IMR-90 (cell line): ENCODE measurements at regions not wholly inside any gene's neighbourhood (a gene's known extent, or its start where the extent isn't known, plus 50 kb on each side); places are given as distances from the start of the nearest gene placed in this dataset.

Source experiments
- ATAC-seq: fragments of 200-7000 bp; cut with Tn5 transposase; 2 replicates; pipeline ENCODE4 v1.9.1; 2020; ENCODE audit warnings: low read depth, mild to moderate bottlenecking, moderate library complexity
- BruUV-seq: library from RNA; stranded (reverse); fragments of 400-500 nt; replicated peaks from 2 replicates; lab custom pipeline; 2021; lab: Mats Ljungman, UMichigan
- CTCF ChIA-PET: fragments of 300-600 bp; formaldehyde crosslinking; extraction: SDS; loops from one replicate; lab custom pipeline; 2021; ENCODE audit warnings: antibody characterized with exemption; lab: Yijun Ruan, JAX
- POLR2A ChIA-PET: fragments of 300-600 bp; sonication (Branson Sonifier 250); formaldehyde crosslinking; loops from one replicate; lab custom pipeline; 2022; ENCODE audit warnings: antibody characterized with exemption; ENCODE audit not compliant: unreplicated experiment; lab: Charles Lee
- DNase-seq: peaks from one replicate; pipeline ENCODE4 v3.0.0; 2013
- H2AFZ ChIP-seq: replicated peaks from 2 replicates; pipeline ENCODE3; 2013; ENCODE audit warnings: low read length, mild to moderate bottlenecking; ENCODE audit not compliant: poor library complexity
- H2AK5ac ChIP-seq: 2 replicates; pipeline ENCODE4 v1.6.1; 2013; ENCODE audit warnings: low read depth, low read length, inconsistent platforms
- H2AK9ac ChIP-seq: replicated peaks from 2 replicates; pipeline ENCODE3; 2013; ENCODE audit warnings: mild to moderate bottlenecking, low read depth, low read length, moderate library complexity; ENCODE audit not compliant: poor library complexity
- H2BK120ac ChIP-seq: 2 replicates; pipeline ENCODE4 v1.6.1; 2013; ENCODE audit warnings: low read depth, low read length, inconsistent platforms
- H2BK15ac ChIP-seq: 3 replicates; pipeline ENCODE4 v1.6.1; 2013; ENCODE audit warnings: low read depth, low read length, inconsistent platforms
- H2BK20ac ChIP-seq: 2 replicates; pipeline ENCODE4 v1.6.1; 2013; ENCODE audit warnings: low read depth, mild to moderate bottlenecking, inconsistent platforms, low read length, moderate library complexity
- H2BK5ac ChIP-seq: 2 replicates; pipeline ENCODE4 v1.6.1; 2013; ENCODE audit warnings: mild to moderate bottlenecking, low read depth, low read length, inconsistent platforms; ENCODE audit not compliant: poor library complexity, severe bottlenecking
- H3K14ac ChIP-seq: replicated peaks from 2 replicates; pipeline ENCODE4 v1.6.1; 2013; ENCODE audit warnings: low read depth, low read length, inconsistent platforms
- H3K18ac ChIP-seq: 2 replicates; pipeline ENCODE4 v1.6.1; 2013; ENCODE audit warnings: low read depth, low read length, control low read depth
- H3K23ac ChIP-seq: 2 replicates; pipeline ENCODE4 v1.6.1; 2013; ENCODE audit warnings: low read depth, low read length, inconsistent platforms
- H3K27ac ChIP-seq: 2 replicates; pipeline ENCODE4 v1.5.1; 2013; ENCODE audit warnings: mild to moderate bottlenecking, control low read depth, low read length; ENCODE audit not compliant: insufficient read depth
- H3K27me3 ChIP-seq: 2 replicates; pipeline ENCODE4 v1.6.1; 2013; ENCODE audit warnings: low read length; ENCODE audit not compliant: control insufficient read depth, insufficient read depth
- H3K36me3 ChIP-seq: 2 replicates; pipeline ENCODE4 v1.6.1; 2013; ENCODE audit warnings: low read length, mixed read lengths; ENCODE audit not compliant: control insufficient read depth, insufficient read depth
- H3K4ac ChIP-seq: 2 replicates; pipeline ENCODE4 v1.6.1; 2013; ENCODE audit warnings: low read depth, low read length, inconsistent platforms
- H3K4me1 ChIP-seq: 2 replicates; pipeline ENCODE4 v1.6.1; 2013; ENCODE audit warnings: low read length, mixed read lengths; ENCODE audit not compliant: control insufficient read depth, insufficient read depth
- H3K4me2 ChIP-seq: 2 replicates; pipeline ENCODE4 v1.6.1; 2013; ENCODE audit warnings: low read depth, mild to moderate bottlenecking, control low read depth, low read length, moderate library complexity
- H3K4me3 ChIP-seq: 2 replicates; pipeline ENCODE4 v1.5.1; 2013; ENCODE audit warnings: low read depth, mild to moderate bottlenecking, control low read depth, low read length, moderate library complexity; ENCODE audit not compliant: insufficient read depth
- H3K56ac ChIP-seq: 2 replicates; pipeline ENCODE4 v1.6.1; 2013; ENCODE audit warnings: low read length, inconsistent platforms; ENCODE audit not compliant: insufficient read depth; ENCODE audit errors: extremely low read depth
- H3K79me1 ChIP-seq, 2 experiments: 2 replicates each; pipeline ENCODE4 v1.6.1; 2013; ENCODE audit warnings: low read length in 2 of 2, inconsistent platforms in 1 of 2, low read depth in 1 of 2
- H3K9ac ChIP-seq: 2 replicates; pipeline ENCODE4 v1.6.1; 2013; ENCODE audit warnings: low read depth, low read length, control low read depth
- H3K9me1 ChIP-seq: 2 replicates; pipeline ENCODE4 v1.6.1; 2013; ENCODE audit warnings: low read length, inconsistent platforms; ENCODE audit not compliant: insufficient read depth
- H3K9me3 ChIP-seq: 2 replicates; pipeline ENCODE4 v1.6.1; 2013; ENCODE audit warnings: low read length; ENCODE audit not compliant: control insufficient read depth, insufficient read depth
- H4K20me1 ChIP-seq: 2 replicates; pipeline ENCODE4 v1.6.1; 2013; ENCODE audit warnings: low read length, inconsistent platforms; ENCODE audit not compliant: insufficient read depth
- H4K5ac ChIP-seq: 2 replicates; pipeline ENCODE4 v1.6.1; 2013; ENCODE audit warnings: mild to moderate bottlenecking, low read depth, low read length, control low read depth
- H4K8ac ChIP-seq, 2 experiments: 2 replicates each; pipeline ENCODE4 v1.6.1; 2013; ENCODE audit warnings: low read depth in 2 of 2, low read length in 2 of 2, control low read depth in 1 of 2, inconsistent platforms in 1 of 2
- H4K91ac ChIP-seq: 2 replicates; pipeline ENCODE4 v1.6.1; 2013; ENCODE audit warnings: low read depth, low read length, inconsistent platforms; ENCODE audit not compliant: insufficient read depth
- BHLHE40 ChIP-seq: fragments of 150-350 bp; IDR thresholded peaks from 2 replicates; pipeline ENCODE4 v1.6.1; 2016; ENCODE audit warnings: mild to moderate bottlenecking, low read depth, low read length
- CHD1 ChIP-seq: IDR thresholded peaks from 2 replicates; pipeline ENCODE4 v1.6.1; 2012; ENCODE audit warnings: low read depth, low read length, improper control_type of control experiment
- CTCF ChIP-seq: conservative IDR thresholded peaks from 2 replicates; pipeline ENCODE4 v1.5.1; 2012; ENCODE audit warnings: mild to moderate bottlenecking, low read depth, low read length, improper control_type of control experiment
- ELK1 ChIP-seq: fragments of 150-350 bp; IDR thresholded peaks from 2 replicates; pipeline ENCODE4 v1.6.1; 2016; ENCODE audit warnings: low read depth, mild to moderate bottlenecking, low read length, moderate library complexity, borderline replicate concordance
- FOS ChIP-seq: fragments of 150-350 bp; IDR thresholded peaks from 2 replicates; pipeline ENCODE4 v1.6.1; 2016; ENCODE audit warnings: low read depth, low read length
- MAFK ChIP-seq: IDR thresholded peaks from 2 replicates; pipeline ENCODE4 v1.6.1; 2012; ENCODE audit warnings: low read depth, low read length, improper control_type of control experiment
- MAZ ChIP-seq: IDR thresholded peaks from 2 replicates; pipeline ENCODE4 v1.6.1; 2012; ENCODE audit warnings: low read depth, mild to moderate bottlenecking, low read length, improper control_type of control experiment, moderate library complexity, borderline replicate concordance
- MXI1 ChIP-seq: IDR thresholded peaks from 2 replicates; pipeline ENCODE4 v1.6.1; 2012; ENCODE audit warnings: low read depth, mild to moderate bottlenecking, low read length, moderate library complexity, borderline replicate concordance
- NFE2L2 ChIP-seq: fragments of 150-350 bp; IDR thresholded peaks from 2 replicates; pipeline ENCODE4 v1.6.1; 2016; ENCODE audit warnings: low read depth, mild to moderate bottlenecking, low read length
- POLR2A ChIP-seq: IDR thresholded peaks from 2 replicates; pipeline ENCODE4 v1.6.1; 2012; ENCODE audit warnings: mild to moderate bottlenecking, low read depth, low read length
- RAD21 ChIP-seq: IDR thresholded peaks from 2 replicates; pipeline ENCODE4 v1.6.1; 2012; ENCODE audit warnings: low read length, improper control_type of control experiment
- RCOR1 ChIP-seq: IDR thresholded peaks from 2 replicates; pipeline ENCODE4 v1.6.1; 2012; ENCODE audit warnings: mild to moderate bottlenecking, low read length, improper control_type of control experiment; ENCODE audit not compliant: insufficient replicate concordance
- RFX5 ChIP-seq: IDR thresholded peaks from 2 replicates; pipeline ENCODE4 v1.8.0; 2012; ENCODE audit warnings: low read depth, mild to moderate bottlenecking, low read length, moderate library complexity
- SMC3 ChIP-seq: fragments of 150-350 bp; IDR thresholded peaks from 2 replicates; pipeline ENCODE4 v1.6.1; 2016; ENCODE audit warnings: low read depth, mild to moderate bottlenecking, antibody characterized with exemption, low read length, moderate library complexity
- USF2 ChIP-seq: fragments of 150-350 bp; IDR thresholded peaks from 2 replicates; pipeline ENCODE4 v1.6.1; 2017; ENCODE audit warnings: mild to moderate bottlenecking, antibody characterized with exemption, low read length, low read depth
- WGBS, 2 experiments: methylation state at CpG; one replicate each; pipeline versions ENCODE4 v1.1.5 to v1.1.7; 2013; ENCODE audit warnings: missing lambda C conversion rate in 2 of 2; ENCODE audit not compliant: insufficient read length in 1 of 2; ENCODE audit errors: extremely low coverage in 2 of 2; 5-methylcytosine and 5-hydroxymethylcytosine counted together
- dilution Hi-C: fragments of 300-500 bp; cut with HindIII; formaldehyde crosslinking; loops from one replicate; pipeline ENCODE4 v1.14.3; 2018; ENCODE audit warnings: low sequenced_read_pairs; ENCODE audit not compliant: unreplicated experiment
- in situ Hi-C: fragments of 300-500 bp; cut with MboI; formaldehyde crosslinking; loops from 3 replicates; pipeline ENCODE4 v1.14.3; 2019; ENCODE audit warnings: low sequenced_read_pairs, inconsistent platforms, mixed read lengths
- intact Hi-C: fragments of 100-400 bp; cut with micrococcal nuclease; formaldehyde crosslinking; loops from 2 replicates; pipeline ENCODE4 v1.10.0; 2022

- Histone ChIP-seq H3K27me3 (peaks cover 31% of the 10 kb centered on the region), H3K9me3 (no peaks in the 10 kb centered on the region), H2AFZ (no peak overlapping the region), H4K5ac (no peak overlapping the region), H3K4me3 (no peak overlapping the region), H3K14ac (no peak overlapping the region), H4K91ac (no peak overlapping the region), H3K4ac (no peak overlapping the region), H2BK120ac (no peak overlapping the region), H2BK15ac (no peak overlapping the region), H2AK5ac (no peak overlapping the region), H3K4me2 (no peak overlapping the region), H2BK20ac (no peak overlapping the region), H3K79me1 (no peaks in the 10 kb centered on the region), H2AK9ac (no peak overlapping the region), H4K8ac (no peak overlapping the region), H3K9me1 (no peaks in the 10 kb centered on the region), H3K9ac (no peak overlapping the region), H2BK5ac (no peak overlapping the region), H3K36me3 (no peaks in the 10 kb centered on the region), H3K4me1 (no peaks in the 10 kb centered on the region), H3K23ac (no peak overlapping the region), H4K20me1 (no peaks in the 10 kb centered on the region), H3K27ac (no peak overlapping the region), H3K56ac (no peak overlapping the region), H3K18ac (no peak overlapping the region)
- intact Hi-C loops = no loop called here
- ChIA-PET POLR2A (no interaction called here), CTCF (interaction anchor here (0.6 kb wide), 1 partner anchor 24 kb away, joined by 3 read pairs; no protein-coding TSS in a partner anchor)
- ATAC-seq (no peak), DNase-seq (no peak)
- TF ChIP-seq RAD21 (no peak), SMC3 (no peak), ELK1 (no peak), POLR2A (no peak), USF2 (no peak), MXI1 (no peak), RCOR1 (no peak), FOS (no peak), MAZ (no peak), CTCF (no peak), RFX5 (no peak), BHLHE40 (no peak), NFE2L2 (no peak), MAFK (no peak), CHD1 (no peak)
- BruUV-seq = no TSS peak
- 83% methylated on average over 1 of the region's 2 CpGs; no CpG with 5 or more reads in 1 of the 2 experiments for WGBS, 2 experiments
- in situ Hi-C loops = no loop called here
- dilution Hi-C loops = no loop called here
Measured at GRCh38 chr6:14305624-14306023, 188.1 kb downstream of the CD83 start.
